Urinary bladder (tissue), 3 donors: ENCODE measurements at regions not wholly inside any gene's neighbourhood (a gene's known extent, or its start where the extent isn't known, plus 50 kb on each side); places are given as distances from the start of the nearest gene placed in this dataset.

Experiments used
- DNase-seq: peaks from one replicate; pipeline ENCODE4 v3.0.0-alpha.2; 2015; ENCODE audit errors: extremely low spot score
- H3K27ac ChIP-seq: one replicate; pipeline ENCODE4 v1.5.1; 2013; ENCODE audit warnings: low read depth, mild to moderate bottlenecking, moderate library complexity
- H3K36me3 ChIP-seq: one replicate; pipeline ENCODE4 v1.6.1; 2013; ENCODE audit warnings: mild to moderate bottlenecking, moderate library complexity; ENCODE audit not compliant: insufficient read depth
- H3K4me1 ChIP-seq: one replicate; pipeline ENCODE4 v1.6.1; 2013; ENCODE audit warnings: mild to moderate bottlenecking, moderate library complexity; ENCODE audit not compliant: insufficient read depth
- H3K4me3 ChIP-seq: one replicate; pipeline ENCODE4 v1.5.1; 2013; ENCODE audit warnings: low read depth, low read length
- WGBS: extraction: QIAGEN DNeasy Blood & Tissue Kit; methylation state at CpG from one replicate; pipeline ENCODE4 v1.1.7; 2013; 5-methylcytosine and 5-hydroxymethylcytosine counted together
- donor health status: healthy with polysubstance abuse.
- donor health status: healthy.

DNA sequence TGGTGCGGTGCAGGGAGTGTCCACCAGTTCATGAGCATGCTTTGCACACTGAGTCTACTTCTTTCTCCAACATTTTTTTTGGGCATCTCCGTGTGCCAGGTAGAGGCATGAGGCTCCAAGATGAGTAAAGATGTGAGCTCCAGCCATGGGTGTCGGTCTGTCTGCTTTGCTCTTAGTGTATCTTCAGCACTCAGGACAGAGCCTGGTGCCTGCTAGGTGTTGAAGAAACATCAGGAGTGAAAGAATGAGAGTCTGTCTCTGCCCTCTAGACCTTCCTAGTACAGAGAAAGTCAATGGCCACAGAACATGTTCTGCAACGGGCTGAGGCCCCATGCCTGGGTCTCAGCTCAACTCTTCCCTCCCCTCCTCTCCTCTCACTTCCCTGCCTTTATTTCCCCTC lies 486.5 kb downstream of the TBC1D22A start:
- 78% methylated on average over 4 of the region's 4 CpGs for WGBS
- Histone ChIP-seq H3K4me3 (no peak overlapping the region), H3K27ac (no peak overlapping the region), H3K4me1 (no peaks in the 10 kb centered on the region), H3K36me3 (no peaks in the 10 kb centered on the region)
- no peak for DNase-seq

DNA sequence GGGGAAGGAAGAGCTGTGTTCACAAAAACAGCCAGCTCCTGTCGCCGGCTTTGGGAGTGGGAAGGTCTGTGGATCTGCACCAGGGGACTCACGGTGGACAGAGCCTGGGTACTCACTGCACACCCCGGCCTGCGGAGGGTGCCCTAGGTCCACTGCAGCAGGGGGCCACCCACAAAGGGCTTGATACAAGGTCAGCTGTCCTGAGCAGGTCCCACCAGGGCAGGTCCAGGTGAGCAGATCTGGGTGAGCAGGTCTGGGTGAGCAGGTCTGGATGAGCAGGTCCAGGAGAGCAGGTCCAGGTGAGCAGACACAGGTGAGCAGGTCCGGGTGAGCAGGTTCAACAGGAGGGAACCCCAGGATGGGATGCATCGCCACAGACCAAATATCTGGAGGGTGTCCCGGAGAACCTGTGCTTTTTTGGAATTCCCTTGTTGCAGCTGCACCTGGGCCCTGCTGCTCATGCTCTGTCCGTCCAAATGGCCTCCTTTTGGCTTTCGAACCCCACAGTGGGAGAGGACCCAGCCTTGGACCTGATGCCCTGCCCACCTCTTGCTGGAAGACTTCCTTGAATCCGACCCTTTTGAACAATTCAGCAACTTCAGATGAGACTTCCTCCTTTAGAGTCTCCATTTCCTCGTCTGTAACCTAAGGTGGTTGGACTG lies 485.3 kb downstream of the TBC1D22A start:
- Histone ChIP-seq H3K27ac (no peak overlapping the region), H3K36me3 (no peaks in the 10 kb centered on the region), H3K4me3 (no peak overlapping the region), H3K4me1 (no peaks in the 10 kb centered on the region)
- DNase-seq: no peak
- WGBS: 73% methylated on average over 12 of the region's 12 CpGs

DNA sequence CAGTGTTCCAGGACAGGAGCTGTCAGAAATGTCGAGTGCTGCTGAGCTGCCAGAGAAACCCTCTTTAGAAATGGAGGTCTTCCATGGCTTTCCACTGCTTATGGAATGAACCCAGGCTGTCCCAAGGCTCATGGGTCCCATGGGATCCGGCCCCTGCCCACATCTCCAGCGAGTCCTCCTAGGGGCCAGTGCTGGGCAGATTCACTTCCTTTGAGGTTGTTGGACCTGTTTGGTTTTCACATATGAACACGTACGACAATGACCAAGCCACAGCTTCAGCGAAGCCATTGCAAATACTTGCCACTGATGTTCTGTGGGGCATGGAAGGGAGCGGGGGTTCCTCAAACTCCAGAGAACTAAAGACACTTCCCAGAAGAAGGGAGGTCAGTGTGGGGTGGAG lies 483.3 kb downstream of the TBC1D22A start:
- Histone ChIP-seq H3K36me3 (no peaks in the 10 kb centered on the region), H3K4me1 (no peaks in the 10 kb centered on the region), H3K27ac (no peak overlapping the region), H3K4me3 (no peak overlapping the region)
- no peak for DNase-seq
- 89% methylated on average over 7 of the region's 7 CpGs for WGBS

DNA sequence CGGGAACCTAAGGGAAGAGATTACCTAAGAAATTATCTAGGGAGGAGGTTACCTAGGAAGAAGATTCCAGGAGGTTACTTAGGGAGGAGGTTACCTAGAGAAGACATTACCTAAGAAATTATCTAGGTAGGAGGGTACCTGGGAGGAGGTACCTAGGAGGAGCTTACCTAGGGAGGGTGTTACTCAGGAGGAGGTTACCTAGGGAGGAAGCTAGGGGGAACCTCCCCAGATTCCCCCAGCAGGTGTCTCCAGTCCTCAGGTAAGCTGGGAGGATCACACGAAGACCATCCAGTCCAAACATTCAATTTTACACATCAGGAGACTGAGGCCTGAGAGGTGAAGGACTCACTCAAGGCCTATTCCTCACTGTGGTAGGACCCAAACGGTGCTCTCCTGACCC lies 482.8 kb downstream of the TBC1D22A start:
- no peaks in the 10 kb centered on the region for H3K4me1 ChIP-seq
- 80% methylated on average over 3 of the region's 3 CpGs for WGBS
- DNase-seq: no peak
- no peak overlapping the region for H3K4me3 ChIP-seq
- no peak overlapping the region for H3K27ac ChIP-seq
- H3K36me3 ChIP-seq: no peaks in the 10 kb centered on the region

DNA sequence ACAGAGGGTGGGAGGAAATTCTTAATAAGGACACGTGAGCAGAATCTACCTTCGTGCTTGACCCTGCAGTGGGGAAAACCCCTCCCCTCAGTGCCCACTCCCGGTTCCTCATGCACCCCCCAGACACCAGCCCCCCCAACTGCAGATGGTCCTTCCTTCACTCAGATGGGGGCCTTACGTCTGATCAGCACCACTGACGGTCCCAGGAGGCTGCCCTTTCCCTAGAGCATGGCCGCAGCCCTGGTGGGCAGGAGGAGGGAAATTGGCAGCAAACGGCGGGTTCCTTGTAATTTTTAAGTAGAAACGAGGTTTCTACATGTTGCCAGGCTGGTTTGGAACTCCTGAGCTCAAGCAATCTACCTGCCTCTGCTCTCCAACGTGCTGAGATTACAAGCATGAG lies 477.7 kb downstream of the TBC1D22A start:
- Histone ChIP-seq H3K27ac (no peak overlapping the region), H3K36me3 (no peaks in the 10 kb centered on the region), H3K4me3 (no peak overlapping the region), H3K4me1 (no peaks in the 10 kb centered on the region)
- 67% methylated on average over 10 of the region's 10 CpGs for WGBS
- DNase-seq: no peak

DNA sequence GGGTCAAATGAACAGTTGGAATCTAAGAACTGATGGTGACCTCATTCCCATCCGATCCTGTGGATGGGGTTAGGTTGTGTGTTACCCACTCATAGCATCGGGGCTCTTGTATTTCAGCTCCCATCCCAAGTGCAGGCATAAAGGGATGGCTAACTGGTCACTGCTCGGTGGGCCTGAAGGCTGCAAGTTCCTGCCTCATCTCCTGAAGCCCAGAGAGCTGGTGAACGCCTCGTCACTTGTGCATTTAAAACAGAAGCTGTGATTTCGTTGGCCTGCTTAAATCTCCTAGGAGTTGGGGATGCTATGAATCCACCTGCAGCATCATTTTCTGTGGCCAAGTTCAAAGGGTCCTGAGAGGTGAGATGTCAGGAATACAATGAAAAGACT lies 477.0 kb downstream of the TBC1D22A start:
- no peak overlapping the region for H3K4me3 ChIP-seq
- H3K27ac ChIP-seq: no peak overlapping the region
- DNase-seq: no peak
- no peaks in the 10 kb centered on the region for H3K4me1 ChIP-seq
- 69% methylated on average over 6 of the region's 6 CpGs for WGBS
- H3K36me3 ChIP-seq: no peaks in the 10 kb centered on the region

DNA sequence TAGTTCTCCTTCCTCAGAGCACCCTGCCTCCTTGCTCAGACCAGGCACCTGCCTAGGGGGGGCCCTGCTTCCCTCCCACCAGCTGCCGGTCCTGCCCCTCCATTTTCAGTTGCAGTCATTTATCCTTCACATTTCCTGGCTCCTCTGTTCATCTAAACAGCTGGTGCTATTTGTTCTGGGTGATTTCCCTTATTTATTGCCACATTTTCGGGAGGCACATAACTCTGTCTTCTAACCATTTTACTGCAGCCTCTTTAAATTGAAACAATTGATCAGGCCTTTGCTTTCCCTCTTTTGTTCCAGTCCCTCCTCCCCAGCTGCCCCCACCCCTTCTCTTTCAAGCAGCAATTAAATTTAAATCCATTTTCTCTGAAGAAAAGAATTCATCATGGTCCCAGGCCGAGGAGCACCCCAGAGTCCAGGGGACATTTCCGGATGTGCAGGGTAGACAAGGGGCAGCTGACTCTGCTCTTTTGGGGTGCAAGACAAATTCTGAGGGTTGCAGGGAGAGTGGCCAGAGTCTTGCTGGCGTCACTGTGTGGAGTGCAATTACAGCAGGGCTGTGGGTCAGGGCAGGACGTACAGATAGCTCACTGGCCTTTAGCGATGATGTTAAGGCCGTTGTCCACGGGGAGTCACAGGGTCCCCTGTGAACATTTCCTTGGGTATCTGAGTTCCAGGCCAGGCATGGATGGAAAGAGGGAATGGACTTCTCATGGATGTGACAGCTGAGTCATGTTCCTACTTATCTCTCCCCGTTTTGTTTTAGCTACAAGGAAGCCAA lies 476.4 kb downstream of the TBC1D22A start:
- WGBS: 56% methylated on average over 10 of the region's 10 CpGs
- H3K27ac ChIP-seq: no peak overlapping the region
- no peak for DNase-seq
- no peaks in the 10 kb centered on the region for H3K36me3 ChIP-seq
- H3K4me3 ChIP-seq: no peak overlapping the region
- H3K4me1 ChIP-seq: no peaks in the 10 kb centered on the region

DNA sequence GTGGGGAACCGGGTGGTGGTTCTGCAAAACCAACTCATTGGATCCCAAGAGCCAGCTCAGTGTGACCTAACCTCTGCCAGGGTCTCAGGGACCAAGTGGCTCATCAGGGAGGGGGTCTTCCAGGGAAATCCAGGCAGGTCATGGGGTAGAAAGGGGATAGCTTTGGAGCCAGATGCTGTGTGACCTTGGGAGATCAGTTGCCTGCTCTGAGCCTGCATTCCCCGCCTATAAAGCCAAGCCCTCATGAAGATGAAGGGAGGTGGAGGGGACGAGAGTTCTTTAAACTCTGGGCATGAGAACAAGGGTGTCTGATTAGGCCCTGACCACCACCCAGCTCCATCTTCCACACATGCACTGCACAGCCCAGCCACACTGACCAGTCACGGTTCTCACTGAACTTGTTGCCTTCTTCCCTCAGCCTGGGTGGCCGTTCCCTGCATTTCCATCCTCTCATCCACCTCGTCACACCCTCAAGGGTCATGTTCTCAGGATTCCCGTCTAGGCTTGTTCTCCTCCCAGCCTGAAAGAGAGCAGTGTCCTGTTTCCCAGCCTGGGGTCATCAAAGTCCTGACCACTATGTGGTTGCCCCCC lies 475.5 kb downstream of the TBC1D22A start:
- Histone ChIP-seq H3K36me3 (no peaks in the 10 kb centered on the region), H3K4me3 (no peak overlapping the region), H3K27ac (no peak overlapping the region), H3K4me1 (no peaks in the 10 kb centered on the region)
- DNase-seq: no peak
- WGBS: 75% methylated on average over 7 of the region's 7 CpGs

DNA sequence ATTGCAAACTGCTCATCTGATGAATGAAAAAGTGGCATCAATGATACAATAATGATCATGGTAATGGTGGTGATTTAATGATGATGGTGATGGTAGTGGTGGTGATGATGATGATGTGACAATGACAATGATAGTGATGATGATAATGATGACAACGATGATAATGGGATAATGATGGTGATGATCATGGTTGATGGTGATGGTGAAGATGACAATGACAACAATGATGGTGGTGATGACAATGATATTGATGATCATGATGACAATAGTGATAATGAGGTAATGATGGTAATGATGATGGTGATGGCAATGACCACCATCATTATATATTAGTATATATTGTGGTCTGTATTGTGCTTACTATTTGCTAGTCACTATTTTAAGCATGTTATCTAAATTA lies 474.3 kb downstream of the TBC1D22A start:
- no peak overlapping the region for H3K4me3 ChIP-seq
- H3K27ac ChIP-seq: no peak overlapping the region
- H3K36me3 ChIP-seq: no peaks in the 10 kb centered on the region
- no peaks in the 10 kb centered on the region for H3K4me1 ChIP-seq
- no peak for DNase-seq
- WGBS: 95% methylated on average over 1 of the region's 1 CpG

DNA sequence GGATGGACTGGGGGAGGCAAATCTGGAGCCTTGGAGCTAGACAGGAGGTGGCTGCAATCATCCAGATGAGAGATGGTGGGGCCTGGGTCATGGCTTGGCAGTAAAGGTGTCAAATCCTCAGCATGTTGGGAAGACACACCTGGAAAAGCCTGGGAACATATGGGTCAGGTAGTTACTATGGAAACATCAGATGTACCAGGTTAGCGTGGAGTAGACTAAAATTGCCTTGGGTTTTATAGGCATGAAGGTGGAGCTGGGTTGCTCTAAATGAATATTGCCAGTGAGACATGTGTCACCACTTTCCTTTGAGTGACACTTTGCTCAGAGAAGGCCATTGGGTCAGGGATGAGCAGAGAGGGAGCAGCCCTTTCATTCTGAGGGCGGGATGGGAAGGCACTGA lies 473.7 kb downstream of the TBC1D22A start:
- no peak overlapping the region for H3K27ac ChIP-seq
- H3K4me3 ChIP-seq: no peak overlapping the region
- 73% methylated on average over 2 of the region's 2 CpGs for WGBS
- H3K4me1 ChIP-seq: no peaks in the 10 kb centered on the region
- H3K36me3 ChIP-seq: no peaks in the 10 kb centered on the region
- DNase-seq: no peak

DNA sequence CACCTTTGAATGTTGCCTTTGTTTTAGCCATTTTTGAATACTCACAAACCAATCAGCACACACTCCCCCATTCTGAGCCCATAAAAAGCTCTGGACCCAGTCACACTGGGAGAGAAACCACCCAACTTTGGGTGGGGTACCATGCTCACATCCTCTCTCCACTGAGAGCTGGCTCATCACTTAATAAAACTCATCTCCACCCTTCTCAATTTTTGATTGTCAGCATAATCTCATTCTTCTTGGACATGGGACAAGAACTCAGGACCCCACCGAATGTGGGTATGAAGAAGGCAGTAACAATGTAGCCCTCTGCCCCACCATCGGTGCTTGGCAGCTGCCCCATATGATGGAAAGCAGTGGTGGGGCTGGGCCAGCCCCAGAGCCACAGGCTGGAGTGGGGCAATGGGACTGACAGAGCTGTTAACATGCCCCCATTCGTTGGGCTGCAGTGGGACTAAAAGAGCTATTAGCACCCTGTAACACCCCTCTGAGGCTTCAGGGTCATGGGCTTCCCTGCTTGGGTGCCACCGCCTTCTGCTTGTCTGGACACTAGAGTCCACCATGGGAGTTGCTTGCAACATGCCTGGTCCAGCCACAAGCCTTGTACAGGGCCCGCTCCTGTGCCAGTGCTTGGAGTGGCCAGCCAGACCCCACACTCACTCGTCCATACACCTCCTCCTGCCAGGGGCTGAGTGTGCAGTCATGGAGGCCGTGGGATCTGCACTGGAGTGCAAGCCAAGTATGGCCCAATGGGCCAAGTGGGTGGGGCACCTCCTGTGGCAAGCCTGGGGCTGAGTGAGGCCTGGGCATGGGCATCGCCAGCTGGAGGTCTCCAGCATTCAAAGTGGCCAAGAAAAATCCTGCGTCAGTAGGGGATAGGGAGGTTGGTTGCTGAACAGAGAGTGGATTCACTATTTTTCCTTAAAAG lies 471.1 kb downstream of the TBC1D22A start:
- no peak for DNase-seq

DNA sequence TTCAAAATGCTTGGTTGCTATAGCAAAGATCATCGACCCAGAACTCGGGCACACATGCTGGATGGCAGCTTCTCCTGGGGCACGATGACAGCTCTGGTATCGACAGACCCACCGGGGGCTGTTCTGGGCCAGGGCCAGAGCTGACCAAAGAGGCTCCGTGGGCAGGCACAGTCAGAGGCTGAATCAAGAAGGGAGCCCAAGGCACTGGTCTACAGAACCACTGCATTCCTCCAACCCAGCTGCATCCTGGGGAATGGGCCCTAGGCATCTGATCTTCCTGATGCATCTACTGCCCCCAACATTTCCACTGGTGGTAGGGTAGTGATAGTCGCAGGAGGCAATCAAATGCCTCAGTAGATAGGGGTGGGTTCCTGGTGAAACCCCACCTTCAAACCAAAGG lies 470.3 kb downstream of the TBC1D22A start:
- WGBS: 90% methylated on average over 7 of the region's 7 CpGs
- DNase-seq: no peak
- H3K4me3 ChIP-seq: no peak overlapping the region

More for the DNA sequence above, 471.1 kb downstream of the TBC1D22A start:
- no peak overlapping the region for H3K4me3 ChIP-seq
- no peak overlapping the region for H3K27ac ChIP-seq
- WGBS: 83% methylated on average over 9 of the region's 9 CpGs
- no peaks in the 10 kb centered on the region for H3K4me1 ChIP-seq
- no peaks in the 10 kb centered on the region for H3K36me3 ChIP-seq

DNA sequence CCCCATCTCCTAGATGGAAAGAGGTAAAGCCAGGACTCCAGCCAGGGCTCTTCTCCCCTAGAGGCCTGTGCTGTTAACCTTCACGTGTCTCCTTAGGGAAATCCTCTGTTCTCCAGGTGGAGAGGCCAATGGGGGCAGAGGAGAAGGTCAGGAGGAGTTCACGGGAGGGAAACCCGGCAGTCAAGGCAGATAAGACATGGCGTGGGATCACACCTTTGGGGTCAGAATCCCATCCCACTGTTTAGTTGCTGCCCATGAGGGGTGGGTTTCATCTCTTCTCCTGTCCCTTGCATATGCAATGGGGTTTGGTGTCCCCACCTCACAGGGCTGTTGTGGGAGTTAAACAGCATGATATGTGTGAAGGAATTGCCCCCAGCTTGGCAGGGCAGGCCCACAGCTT lies 469.7 kb downstream of the TBC1D22A start:
- DNase-seq: no peak
- Histone ChIP-seq H3K36me3 (no peaks in the 10 kb centered on the region), H3K4me3 (no peak overlapping the region), H3K4me1 (no peaks in the 10 kb centered on the region), H3K27ac (no peak overlapping the region)
- 80% methylated on average over 4 of the region's 4 CpGs for WGBS

More for the DNA sequence above, 470.3 kb downstream of the TBC1D22A start:
- H3K4me1 ChIP-seq: no peaks in the 10 kb centered on the region
- H3K27ac ChIP-seq: no peak overlapping the region
- no peaks in the 10 kb centered on the region for H3K36me3 ChIP-seq
